H1 (cell line): ENCODE measurements at regions not wholly inside any gene's neighbourhood (a gene's known extent, or its start where the extent isn't known, plus 50 kb on each side); places are given as distances from the start of the nearest gene placed in this dataset.
"Not testable (repeated sequence)": the region's sequence is repeated elsewhere in the genome, so short reads cannot be mapped to it uniquely, and the experiment has no call there.

Source experiments
- CTCF ChIA-PET: fragments of 300-600 bp; sonication (Branson Sonifier 250); formaldehyde crosslinking; loops from one replicate; lab custom pipeline; 2021; ENCODE audit not compliant: partially characterized antibody; lab: Charles Lee
- POLR2A ChIA-PET: fragments of 300-600 bp; sonication (Branson Sonifier 250); formaldehyde crosslinking; loops from one replicate; lab custom pipeline; 2021; ENCODE audit warnings: inconsistent platforms; ENCODE audit not compliant: partially characterized antibody; lab: Charles Lee
- DNase-seq, 2 experiments: peaks; one replicate each; pipeline versions ENCODE4 v3.0.0 to v3.0.0-alpha.2; 2010 to 2022; ENCODE audit warnings: low spot score in 2 of 2, low read depth in 1 of 2, mixed read lengths in 1 of 2
- FAIRE-seq: peaks from 2 replicates; lab custom pipeline; 2011; peaks lifted over from hg19 to GRCh38; lab: Jason Lieb, UNC
- H2AFZ ChIP-seq: 2 replicates; pipeline ENCODE4 v1.8.1; 2012; ENCODE audit warnings: low read length, inconsistent platforms
- H2AK5ac ChIP-seq: 2 replicates; pipeline ENCODE4 v1.6.1; 2013; ENCODE audit warnings: low read depth, low read length
- H2BK120ac ChIP-seq: replicated peaks from 2 replicates; pipeline ENCODE3; 2013; ENCODE audit warnings: low read depth, low read length, inconsistent platforms
- H2BK12ac ChIP-seq: 2 replicates; pipeline ENCODE4 v1.6.1; 2013; ENCODE audit warnings: low read depth, low read length
- H2BK15ac ChIP-seq: 2 replicates; pipeline ENCODE4 v1.6.1; 2013; ENCODE audit warnings: low read length
- H2BK20ac ChIP-seq: 2 replicates; pipeline ENCODE4 v1.6.1; 2013; ENCODE audit warnings: low read length
- H2BK5ac ChIP-seq: 2 replicates; pipeline ENCODE4 v1.6.1; 2013; ENCODE audit warnings: low read depth, low read length
- H3K14ac ChIP-seq: 2 replicates; pipeline ENCODE4 v1.6.1; 2013; ENCODE audit warnings: inconsistent platforms; ENCODE audit not compliant: insufficient read length
- H3K18ac ChIP-seq: 2 replicates; pipeline ENCODE4 v1.6.1; 2013; ENCODE audit warnings: low read length; ENCODE audit errors: extremely low read depth
- H3K23ac ChIP-seq: 2 replicates; pipeline ENCODE4 v1.6.1; 2013; ENCODE audit warnings: inconsistent platforms; ENCODE audit not compliant: insufficient read length
- H3K23me2 ChIP-seq: 2 replicates; pipeline ENCODE4 v1.6.1; 2013; ENCODE audit warnings: low read depth, low read length
- H3K27ac ChIP-seq: 2 replicates; pipeline ENCODE4 v1.6.1; 2011; ENCODE audit warnings: low read depth, low read length, inconsistent platforms
- H3K27me3 ChIP-seq, 4 experiments: replicated peaks in 1 of 4; 1 replicate in 1 of 4; 2 replicates in 3 of 4; pipeline versions ENCODE4 v1.6.1 to v1.8.1; 2011 to 2013; ENCODE audit warnings: low read length in 3 of 4, mild to moderate bottlenecking in 3 of 4, inconsistent platforms in 2 of 4, mixed read lengths in 2 of 4, moderate library complexity in 1 of 4; ENCODE audit not compliant: control insufficient read depth in 3 of 4, insufficient read depth in 3 of 4; ENCODE audit errors: extremely low read depth in 1 of 4
- H3K36me3 ChIP-seq, 4 experiments: 2 replicates each; pipeline versions ENCODE4 v1.6.1 to v1.8.1; 2011 to 2013; ENCODE audit warnings: mild to moderate bottlenecking in 4 of 4, low read length in 3 of 4, moderate library complexity in 2 of 4, control low read depth in 1 of 4, inconsistent platforms in 1 of 4; ENCODE audit not compliant: insufficient read depth in 4 of 4, control insufficient read depth in 2 of 4
- H3K4ac ChIP-seq: replicated peaks from 2 replicates; pipeline ENCODE3; 2013; ENCODE audit warnings: low read length, low read depth, mixed read lengths, inconsistent platforms; ENCODE audit not compliant: insufficient read length
- H3K4me1 ChIP-seq, 4 experiments: replicated peaks in 1 of 4; 1 replicate in 1 of 4; 2 replicates in 3 of 4; pipeline versions ENCODE4 v1.6.1 to v1.8.1; 2011 to 2013; ENCODE audit warnings: low read length in 3 of 4, inconsistent platforms in 2 of 4, mixed read lengths in 1 of 4; ENCODE audit not compliant: insufficient read depth in 4 of 4, control insufficient read depth in 3 of 4
- H3K4me2 ChIP-seq, 2 experiments: 2 replicates each; pipeline versions ENCODE4 v1.6.1 to v1.8.1; 2011 to 2013; ENCODE audit warnings: low read depth in 2 of 2, low read length in 2 of 2, control low read depth in 1 of 2, inconsistent platforms in 1 of 2, mild to moderate bottlenecking in 1 of 2; ENCODE audit not compliant: insufficient read depth in 1 of 2
- H3K4me3 ChIP-seq, 4 experiments: fragments of 200-600, 300-600 bp in 1 of 4; sonication (generic), shearing (Covaris generic), sonication (Bioruptor Twin) in 1 of 4; 2 replicates each; pipeline versions ENCODE4 v1.5.1 to v1.8.1; 2011 to 2016; ENCODE audit warnings: low read length in 4 of 4, low read depth in 3 of 4, control low read depth in 2 of 4, inconsistent platforms in 2 of 4, mild to moderate bottlenecking in 2 of 4, mixed read lengths in 1 of 4, moderate library complexity in 1 of 4; ENCODE audit not compliant: insufficient read depth in 2 of 4; ENCODE audit errors: extremely low read depth in 1 of 4
- H3K56ac ChIP-seq: replicated peaks from 2 replicates; pipeline ENCODE3; 2013; ENCODE audit warnings: low read depth, mild to moderate bottlenecking, mixed read lengths, low read length, inconsistent platforms; ENCODE audit not compliant: insufficient read length
- H3K79me1 ChIP-seq: 2 replicates; pipeline ENCODE4 v1.6.1; 2013; ENCODE audit warnings: low read depth, low read length, control low read depth
- H3K79me2 ChIP-seq, 2 experiments: 2 replicates each; pipeline versions ENCODE4 v1.6.1 to v1.8.1; 2012 to 2013; ENCODE audit warnings: low read length in 2 of 2, mild to moderate bottlenecking in 2 of 2, inconsistent platforms in 1 of 2; ENCODE audit not compliant: insufficient read depth in 2 of 2, control insufficient read depth in 1 of 2
- H3K9ac ChIP-seq, 4 experiments: replicated peaks in 1 of 4; 1 replicate in 1 of 4; 2 replicates in 3 of 4; pipeline versions ENCODE4 v1.6.1 to v1.8.1; 2011 to 2013; ENCODE audit warnings: low read depth in 3 of 4, low read length in 3 of 4, control low read depth in 2 of 4, mild to moderate bottlenecking in 2 of 4, moderate library complexity in 2 of 4, inconsistent platforms in 1 of 4; ENCODE audit errors: extremely low read depth in 1 of 4
- H3K9me3 ChIP-seq, 2 experiments: 2 replicates each; pipeline versions ENCODE4 v1.6.1 to v1.8.1; 2012 to 2013; ENCODE audit warnings: mild to moderate bottlenecking in 2 of 2, moderate library complexity in 2 of 2, control low read depth in 1 of 2, inconsistent platforms in 1 of 2, low read depth in 1 of 2, low read length in 1 of 2, mixed read lengths in 1 of 2; ENCODE audit not compliant: insufficient read depth in 2 of 2
- H4K20me1 ChIP-seq, 2 experiments: replicated peaks in 1 of 2; 2 replicates each; pipeline versions ENCODE3 to v1.8.1; 2011 to 2013; ENCODE audit warnings: inconsistent platforms in 2 of 2, low read length in 2 of 2, mild to moderate bottlenecking in 1 of 2; ENCODE audit not compliant: insufficient read depth in 2 of 2, control insufficient read depth in 1 of 2
- H4K5ac ChIP-seq: 2 replicates; pipeline ENCODE4 v1.6.1; 2013; ENCODE audit warnings: low read length, low read depth, mixed read lengths, inconsistent platforms; ENCODE audit not compliant: insufficient read length
- H4K8ac ChIP-seq: 2 replicates; pipeline ENCODE4 v1.8.0; 2013; ENCODE audit warnings: mild to moderate bottlenecking, moderate library complexity, low read length, inconsistent platforms; ENCODE audit not compliant: insufficient read depth; ENCODE audit errors: extremely low read depth
- H4K91ac ChIP-seq: replicated peaks from 2 replicates; pipeline ENCODE3; 2013; ENCODE audit warnings: low read length, mixed read lengths, inconsistent platforms; ENCODE audit not compliant: insufficient read length
- WGBS, 2 experiments: shearing (Covaris generic) in 1 of 2; methylation state at CpG; one replicate each; pipeline versions ENCODE4 v1.1.6 to v1.1.7; 2013 to 2015; ENCODE audit warnings: low lambda C conversion rate in 2 of 2, mixed read lengths in 2 of 2, inconsistent platforms in 1 of 2, low coverage in 1 of 2, missing lambda C conversion rate in 1 of 2; ENCODE audit not compliant: insufficient replicate concordance in 2 of 2, insufficient coverage in 1 of 2, insufficient read length in 1 of 2; ENCODE audit errors: extremely low coverage in 1 of 2, missing lambda C conversion rate in 1 of 2; 5-methylcytosine and 5-hydroxymethylcytosine counted together

DNA sequence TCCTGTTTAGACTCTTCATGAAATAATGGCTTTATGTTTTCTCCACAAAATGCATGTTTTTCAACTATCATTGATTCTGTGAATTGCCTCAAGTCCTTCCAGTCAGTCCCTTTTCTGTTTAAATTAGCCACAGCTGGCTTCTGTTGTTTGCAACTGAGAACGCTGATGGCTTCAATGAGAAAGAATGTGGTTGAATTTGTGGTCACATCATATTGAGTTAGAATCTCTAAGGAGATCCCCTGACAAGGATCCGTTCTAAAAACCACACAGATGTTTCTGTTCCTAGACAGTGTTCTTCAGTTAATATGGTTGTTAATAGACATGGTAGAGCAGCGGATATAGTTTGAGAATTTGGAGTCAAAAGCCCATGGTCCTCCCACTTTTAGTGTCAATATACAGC is 323.6 kb upstream of the NOTCH2NLA start:
- H2BK12ac ChIP-seq, FAIRE-seq, CTCF ChIA-PET: not testable (repeated sequence)

DNA sequence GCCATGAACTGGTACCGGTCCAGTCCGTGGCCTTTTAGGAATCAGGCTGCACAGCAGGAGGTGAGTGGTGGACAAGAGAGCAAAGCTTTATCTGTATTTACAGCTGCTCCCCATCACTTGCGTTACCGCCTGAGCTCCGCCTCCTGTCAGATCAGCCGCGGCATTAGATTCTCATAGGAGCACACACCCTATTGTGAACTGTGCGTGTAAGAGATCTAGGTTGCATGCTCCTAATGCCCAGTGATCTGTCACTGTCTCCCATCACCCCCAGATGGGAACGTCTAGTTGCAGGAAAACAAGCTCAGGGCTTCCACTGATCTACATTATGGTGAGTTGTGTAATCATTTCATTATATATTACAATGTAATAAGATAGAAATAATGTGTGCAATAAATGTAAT is 319.9 kb upstream of the NOTCH2NLA start:
- 100% methylated on average over 7 of the region's 9 CpGs; no CpG with 5 or more reads in 1 of the 2 experiments for WGBS, 2 experiments
- H3K4me1 ChIP-seq, H3K79me1 ChIP-seq, H3K14ac ChIP-seq, H3K18ac ChIP-seq, H3K4ac ChIP-seq, H3K27me3 ChIP-seq, H3K9ac ChIP-seq, H4K8ac ChIP-seq, POLR2A ChIA-PET, H2AFZ ChIP-seq, CTCF ChIA-PET, H2BK15ac ChIP-seq, H3K4me3 ChIP-seq, H3K27ac ChIP-seq, H3K9me3 ChIP-seq, H3K23me2 ChIP-seq, H2BK5ac ChIP-seq, H4K20me1 ChIP-seq, H2BK120ac ChIP-seq, H3K23ac ChIP-seq, H4K91ac ChIP-seq, H3K56ac ChIP-seq, H3K79me2 ChIP-seq, H2BK12ac ChIP-seq, FAIRE-seq, DNase-seq, H2BK20ac ChIP-seq, H3K36me3 ChIP-seq, H2AK5ac ChIP-seq, H3K4me2 ChIP-seq, H4K5ac ChIP-seq: not testable (repeated sequence)

More for the DNA sequence above, 323.6 kb upstream of the NOTCH2NLA start:
- H3K4me2 ChIP-seq, H3K79me1 ChIP-seq, H3K27me3 ChIP-seq, H4K20me1 ChIP-seq, H3K4me1 ChIP-seq, H3K79me2 ChIP-seq, H3K18ac ChIP-seq, H2AK5ac ChIP-seq, DNase-seq, H2BK120ac ChIP-seq, H3K23ac ChIP-seq, H3K23me2 ChIP-seq, H2BK5ac ChIP-seq, POLR2A ChIA-PET, H4K8ac ChIP-seq, H3K14ac ChIP-seq, H4K91ac ChIP-seq, H2AFZ ChIP-seq, H3K9ac ChIP-seq, H3K27ac ChIP-seq, H2BK20ac ChIP-seq, H2BK15ac ChIP-seq, H3K56ac ChIP-seq, H3K4ac ChIP-seq, H4K5ac ChIP-seq, H3K9me3 ChIP-seq, H3K36me3 ChIP-seq, H3K4me3 ChIP-seq: not testable (repeated sequence)
- WGBS, 2 experiments = 71% methylated on average over 1 of the region's 3 CpGs; no CpG with 5 or more reads in 1 of the 2 experiments
